Loucy (cell line): ENCODE measurements at regions not wholly inside any gene's neighbourhood (a gene's known extent, or its start where the extent isn't known, plus 50 kb on each side); places are given as distances from the start of the nearest gene placed in this dataset.

Experiments
- H2AFZ ChIP-seq: fragments of 200-600 bp; sonication (generic); 2 replicates; pipeline ENCODE4 v1.6.0; 2016; ENCODE audit warnings: antibody characterized with exemption, mild to moderate bottlenecking, low read length, moderate library complexity
- H3F3A ChIP-seq: fragments of 200-600 bp; 2 replicates; pipeline ENCODE4 v1.6.0; 2016; ENCODE audit warnings: antibody characterized with exemption, low read depth, mild to moderate bottlenecking
- H3K27me3 ChIP-seq: fragments of 200-600 bp; sonication (generic); 2 replicates; pipeline ENCODE4 v1.6.1; 2014; ENCODE audit warnings: low read length, mild to moderate bottlenecking; ENCODE audit not compliant: insufficient read depth, poor library complexity, severe bottlenecking
- H3K36me3 ChIP-seq: fragments of 200-600 bp; sonication (generic); 2 replicates; pipeline ENCODE4 v1.6.1; 2016; ENCODE audit warnings: low read length; ENCODE audit not compliant: insufficient read depth
- H3K4me1 ChIP-seq: fragments of 200-600 bp; sonication (generic); 2 replicates; pipeline ENCODE4 v1.5.1; 2014; ENCODE audit warnings: low read length, mild to moderate bottlenecking; ENCODE audit not compliant: insufficient read depth, poor library complexity, severe bottlenecking
- H3K4me2 ChIP-seq: fragments of 200-600 bp; sonication (generic); 2 replicates; pipeline ENCODE4 v1.6.0; 2014; ENCODE audit warnings: antibody characterized with exemption, low read length, low read depth, mild to moderate bottlenecking; ENCODE audit not compliant: poor library complexity, severe bottlenecking
- H3K4me3 ChIP-seq: fragments of 200-600 bp; sonication (generic); 2 replicates; pipeline ENCODE4 v1.5.1; 2014; ENCODE audit warnings: low read length, mild to moderate bottlenecking, mixed read lengths; ENCODE audit not compliant: poor library complexity, severe bottlenecking
- H3K79me2 ChIP-seq: fragments of 200-600 bp; sonication (generic); 2 replicates; pipeline ENCODE4 v1.6.1; 2014; ENCODE audit warnings: low read length; ENCODE audit not compliant: insufficient read depth
- H3K9ac ChIP-seq: fragments of 200-600 bp; sonication (generic); 2 replicates; pipeline ENCODE4 v1.6.0; 2014; ENCODE audit warnings: mild to moderate bottlenecking, low read depth, low read length, moderate library complexity; ENCODE audit not compliant: poor library complexity, severe bottlenecking
- H3K9me2 ChIP-seq: fragments of 200-600 bp; sonication (generic); replicated peaks from 2 replicates; pipeline ENCODE4 v1.6.1; 2016; ENCODE audit warnings: low read depth, low read length, mixed read lengths
- H3K9me3 ChIP-seq: fragments of 200-600 bp; sonication (generic); 2 replicates; pipeline ENCODE4 v1.6.1; 2014; ENCODE audit warnings: mild to moderate bottlenecking, antibody characterized with exemption, low read length, low read depth; ENCODE audit not compliant: insufficient read depth
- H4K20me1 ChIP-seq: fragments of 200-600 bp; sonication (generic); 2 replicates; pipeline ENCODE4 v1.6.0; 2014; ENCODE audit warnings: antibody characterized with exemption, low read length, mild to moderate bottlenecking; ENCODE audit not compliant: insufficient read depth, poor library complexity, severe bottlenecking
- EZH2phosphoT487 ChIP-seq: fragments of 200-600 bp; IDR thresholded peaks from 2 replicates; pipeline ENCODE4 v1.6.1; 2018; ENCODE audit warnings: antibody characterized with exemption, mild to moderate bottlenecking, moderate library complexity, borderline replicate concordance
- TF ChIP-seq, protein P1 (sequence below): fragments of 200-600 bp; sonication (generic); conservative IDR thresholded peaks from 2 replicates; pipeline ENCODE4 v1.5.1; 2014; ENCODE audit warnings: mild to moderate bottlenecking, antibody characterized with exemption, low read length

DNA sequence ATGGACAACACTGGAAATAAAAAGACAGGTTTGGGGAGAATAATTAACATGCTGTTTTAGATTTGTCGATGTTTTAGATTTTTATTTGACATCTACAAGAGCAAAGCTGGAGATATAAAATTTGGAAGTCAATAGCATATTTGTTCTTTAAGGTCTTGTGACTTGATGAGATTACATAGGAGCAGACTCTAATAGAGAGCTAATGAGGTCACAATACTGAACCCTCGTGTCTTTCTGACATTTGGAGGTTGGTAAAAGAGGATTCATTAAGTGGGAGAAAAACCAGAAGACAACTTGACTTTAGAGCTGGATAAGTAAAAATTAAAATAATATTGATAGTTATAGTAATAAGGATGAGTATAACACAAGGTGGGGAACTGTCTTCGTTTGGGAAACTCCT lies 322.7 kb upstream of the SEMA6A start:
- H3K9me3 ChIP-seq: no peaks in the 10 kb centered on the region
- no peak overlapping the region for H2AFZ ChIP-seq
- TF ChIP-seq, protein P1, sequence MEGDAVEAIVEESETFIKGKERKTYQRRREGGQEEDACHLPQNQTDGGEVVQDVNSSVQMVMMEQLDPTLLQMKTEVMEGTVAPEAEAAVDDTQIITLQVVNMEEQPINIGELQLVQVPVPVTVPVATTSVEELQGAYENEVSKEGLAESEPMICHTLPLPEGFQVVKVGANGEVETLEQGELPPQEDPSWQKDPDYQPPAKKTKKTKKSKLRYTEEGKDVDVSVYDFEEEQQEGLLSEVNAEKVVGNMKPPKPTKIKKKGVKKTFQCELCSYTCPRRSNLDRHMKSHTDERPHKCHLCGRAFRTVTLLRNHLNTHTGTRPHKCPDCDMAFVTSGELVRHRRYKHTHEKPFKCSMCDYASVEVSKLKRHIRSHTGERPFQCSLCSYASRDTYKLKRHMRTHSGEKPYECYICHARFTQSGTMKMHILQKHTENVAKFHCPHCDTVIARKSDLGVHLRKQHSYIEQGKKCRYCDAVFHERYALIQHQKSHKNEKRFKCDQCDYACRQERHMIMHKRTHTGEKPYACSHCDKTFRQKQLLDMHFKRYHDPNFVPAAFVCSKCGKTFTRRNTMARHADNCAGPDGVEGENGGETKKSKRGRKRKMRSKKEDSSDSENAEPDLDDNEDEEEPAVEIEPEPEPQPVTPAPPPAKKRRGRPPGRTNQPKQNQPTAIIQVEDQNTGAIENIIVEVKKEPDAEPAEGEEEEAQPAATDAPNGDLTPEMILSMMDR: no peak
- no peak for TF ChIP-seq EZH2phosphoT487
- no peak overlapping the region for H3K4me2 ChIP-seq
- H3K36me3 ChIP-seq: no peaks in the 10 kb centered on the region
- no peak overlapping the region for H3K9ac ChIP-seq
- no peaks in the 10 kb centered on the region for H3F3A ChIP-seq
- H3K9me2 ChIP-seq: no peaks in the 10 kb centered on the region
- no peak overlapping the region for H3K4me3 ChIP-seq
- no peaks in the 10 kb centered on the region for H3K4me1 ChIP-seq
- H3K27me3 ChIP-seq: no peaks in the 10 kb centered on the region
- no peaks in the 10 kb centered on the region for H4K20me1 ChIP-seq
- no peaks in the 10 kb centered on the region for H3K79me2 ChIP-seq

DNA sequence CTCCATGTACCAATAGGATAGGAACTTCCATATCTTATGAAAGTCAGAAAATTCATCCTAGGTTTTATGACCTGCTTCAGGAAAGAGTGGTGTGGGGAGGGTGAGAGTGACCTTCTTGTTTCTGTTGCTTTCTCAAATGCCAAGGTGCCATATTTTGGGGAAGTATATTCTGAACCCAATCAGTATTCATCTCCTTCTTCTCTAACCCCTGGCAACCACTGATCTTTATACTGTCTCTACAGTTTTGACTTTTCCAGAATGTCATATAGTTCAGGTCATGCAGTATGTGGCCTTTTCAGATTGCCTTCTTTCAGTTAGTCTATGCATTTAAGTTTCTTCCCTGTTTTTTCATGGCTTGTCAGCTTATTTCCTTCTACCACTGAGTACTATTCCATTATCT lies 321.4 kb upstream of the SEMA6A start:
- Histone ChIP-seq H3K9me2 (no peaks in the 10 kb centered on the region), H3K27me3 (no peaks in the 10 kb centered on the region), H3K4me3 (no peak overlapping the region), H3K9ac (no peak overlapping the region), H3K4me1 (no peaks in the 10 kb centered on the region), H2AFZ (no peak overlapping the region), H3K4me2 (no peak overlapping the region), H4K20me1 (no peaks in the 10 kb centered on the region), H3K36me3 (no peaks in the 10 kb centered on the region), H3K79me2 (no peaks in the 10 kb centered on the region), H3K9me3 (no peaks in the 10 kb centered on the region), H3F3A (no peaks in the 10 kb centered on the region)
- no peak for TF ChIP-seq EZH2phosphoT487
- TF ChIP-seq, protein P1: no peak

DNA sequence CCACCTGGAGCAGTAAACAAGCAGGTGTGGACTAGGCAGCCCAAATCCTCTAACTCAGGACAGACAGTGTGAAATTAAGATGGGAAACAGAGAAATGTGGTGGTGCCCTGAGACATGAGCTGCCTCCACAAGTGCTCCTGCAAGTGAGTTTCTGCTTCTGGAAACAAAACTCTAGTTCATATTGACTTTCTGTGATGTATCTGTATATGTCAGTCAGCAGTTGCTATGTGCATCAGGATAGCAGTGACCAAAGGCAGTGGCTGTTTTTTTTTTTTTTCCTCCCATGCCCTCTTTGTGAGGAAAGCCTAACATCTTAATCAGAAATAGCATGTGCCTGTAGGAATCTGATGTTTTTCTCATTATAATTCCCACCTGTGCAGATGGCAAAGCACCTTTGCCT lies 318.4 kb upstream of the SEMA6A start:
- Histone ChIP-seq H3K27me3 (no peaks in the 10 kb centered on the region), H2AFZ (no peak overlapping the region), H3K4me3 (no peak overlapping the region), H3F3A (no peaks in the 10 kb centered on the region), H3K9me3 (no peaks in the 10 kb centered on the region), H3K9ac (no peak overlapping the region), H3K4me1 (no peaks in the 10 kb centered on the region), H3K79me2 (no peaks in the 10 kb centered on the region), H3K36me3 (no peaks in the 10 kb centered on the region), H3K4me2 (no peak overlapping the region), H3K9me2 (no peaks in the 10 kb centered on the region), H4K20me1 (no peaks in the 10 kb centered on the region)
- TF ChIP-seq EZH2phosphoT487: no peak
- TF ChIP-seq, protein P1: no peak
